D341Med (cell line): ENCODE measurements at regions not wholly inside any gene's neighbourhood (a gene's known extent, or its start where the extent isn't known, plus 50 kb on each side); places are given as distances from the start of the nearest gene placed in this dataset.
"Not testable (repeated sequence)": the region's sequence is repeated elsewhere in the genome, so short reads cannot be mapped to it uniquely, and the experiment has no call there.

Source experiments
- DNase-seq: peaks from one replicate; pipeline ENCODE4 v3.0.0; 2012; ENCODE audit warnings: low spot score

DNA sequence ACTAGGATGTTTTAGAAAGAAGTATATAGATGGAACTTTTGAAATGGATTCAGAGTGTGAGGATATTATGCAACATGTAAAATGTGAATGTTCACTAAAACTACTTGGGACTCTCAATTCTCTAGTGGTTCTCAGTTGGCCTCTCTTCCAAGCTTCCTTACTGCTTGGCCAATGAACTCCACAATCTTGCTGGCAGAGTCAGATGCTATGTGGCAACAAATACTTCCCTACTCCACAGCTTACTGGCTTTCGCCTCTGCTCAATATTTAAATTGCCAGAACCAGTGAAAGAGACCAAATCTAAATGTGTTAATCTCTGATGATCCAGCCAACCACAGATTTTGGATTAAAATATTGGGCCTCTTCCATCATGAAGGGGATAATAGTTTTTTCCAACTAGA, 138.4 kb downstream of the HTR1B start:
- no peak for DNase-seq

- no peak for DNase-seq
Observed at GRCh38 chr6:77322604-77323003, 140.7 kb downstream of the HTR1B start.

DNA sequence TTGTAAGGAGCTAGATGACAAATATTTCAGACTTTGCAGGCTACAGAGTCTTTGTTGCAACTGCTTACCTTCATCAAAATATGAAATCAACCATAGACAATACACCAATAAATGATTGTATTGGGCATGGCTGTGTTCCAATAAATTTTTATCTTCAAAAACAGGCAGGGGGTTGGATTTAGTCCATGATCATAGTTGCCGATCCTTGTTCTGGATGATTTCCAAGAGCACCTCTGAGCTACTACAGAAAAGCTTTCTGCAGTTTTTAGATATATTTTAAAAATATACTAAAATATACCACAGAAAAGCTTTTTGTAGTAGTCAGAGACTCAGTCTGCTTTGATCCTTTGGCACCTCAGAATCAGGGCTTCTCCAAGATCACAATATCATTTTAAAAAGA, 145.0 kb downstream of the HTR1B start:
- no peak for DNase-seq

DNA sequence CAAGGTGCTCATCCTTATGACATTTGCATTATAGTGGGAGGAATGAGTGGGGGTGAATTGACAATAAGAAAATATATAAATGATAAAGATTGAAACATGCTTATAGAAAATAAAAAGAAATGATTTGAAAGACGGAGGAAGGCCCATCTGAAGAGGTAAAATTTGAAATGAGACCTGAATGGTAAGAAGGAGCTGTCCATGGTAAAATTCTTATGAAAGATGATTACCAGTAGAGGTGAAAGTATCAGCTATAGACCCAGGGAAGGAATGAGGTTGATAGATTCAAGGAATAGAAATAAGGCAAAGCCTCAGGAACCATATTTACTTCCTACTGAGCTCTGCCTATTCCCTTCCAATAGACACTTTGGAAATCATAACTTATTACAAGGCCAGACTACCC, 149.7 kb downstream of the HTR1B start:
- no peak for DNase-seq

DNA sequence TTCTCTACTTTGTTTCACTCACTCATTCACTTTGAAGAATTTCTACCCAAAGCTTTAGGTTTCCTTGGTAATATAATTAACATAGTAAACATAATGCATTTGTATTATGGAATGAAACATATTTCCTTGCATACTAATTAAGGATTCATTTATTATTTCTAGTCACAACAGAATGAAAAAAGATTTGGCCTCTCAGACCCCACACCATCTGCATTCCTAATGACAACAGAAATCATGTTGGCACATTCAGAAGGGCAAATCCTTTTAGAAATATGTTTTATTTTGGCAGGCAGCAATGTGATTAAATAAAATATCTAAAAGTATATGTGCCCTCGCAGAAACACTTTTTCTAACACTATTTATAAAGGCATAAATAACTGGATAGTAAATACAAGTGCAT, 163.4 kb downstream of the HTR1B start:
- DNase-seq: no peak

- DNase-seq: no peak
Observed at GRCh38 chr6:77298283-77298682, 165.0 kb downstream of the HTR1B start.

- DNase-seq: no peak
Observed at GRCh38 chr6:77292564-77293546, 170.4 kb downstream of the HTR1B start.

GRCh38 chr6:77290798-77291197, 172.5 kb downstream of the HTR1B start:
- DNase-seq: no peak

DNA sequence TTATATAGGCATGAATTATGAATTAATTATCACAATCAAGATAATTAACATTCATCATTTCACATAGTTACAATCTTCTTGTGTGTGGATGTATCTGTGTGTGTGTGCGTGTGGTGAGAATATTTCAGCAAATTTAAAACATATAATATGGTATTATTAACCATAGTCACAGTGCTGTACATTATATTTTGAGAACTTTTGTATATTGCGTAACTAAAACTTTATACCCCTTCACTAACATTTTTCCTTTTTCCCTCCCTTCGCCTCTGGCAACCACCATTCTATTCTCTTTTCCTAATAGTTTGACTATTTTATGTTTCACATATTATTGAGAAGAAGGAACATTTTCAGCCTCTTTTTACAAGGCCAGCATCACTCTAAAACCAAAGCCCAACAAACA, 176.8 kb downstream of the HTR1B start:
- no peak for DNase-seq

GRCh38 chr6:77273929-77274328, 189.4 kb downstream of the HTR1B start:
- no peak for DNase-seq

- DNase-seq: no peak
Observed at GRCh38 chr6:77264970-77265369, 198.3 kb downstream of the HTR1B start.

DNA sequence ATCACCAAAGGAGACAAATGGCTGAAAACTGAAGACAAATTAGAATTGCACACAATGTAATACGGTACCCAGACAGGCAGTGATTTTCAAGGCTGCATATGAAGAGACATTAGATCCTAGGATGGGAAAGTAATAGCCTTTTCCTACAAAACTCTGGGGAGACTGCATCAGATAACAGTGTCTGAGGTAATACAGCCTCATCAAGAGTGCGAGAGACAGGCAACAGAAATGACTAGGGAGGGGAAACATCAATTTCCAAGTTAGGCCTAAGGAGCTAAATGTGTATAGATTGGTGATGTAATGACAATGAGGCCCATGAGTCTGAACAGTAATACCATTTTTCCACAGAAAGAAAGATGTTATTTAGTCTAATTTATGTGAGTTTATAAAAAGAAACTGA, 200.3 kb downstream of the HTR1B start:
- DNase-seq: no peak

GRCh38 chr6:77251801-77252200, 211.5 kb downstream of the HTR1B start:
- DNase-seq: not testable (repeated sequence)

DNA sequence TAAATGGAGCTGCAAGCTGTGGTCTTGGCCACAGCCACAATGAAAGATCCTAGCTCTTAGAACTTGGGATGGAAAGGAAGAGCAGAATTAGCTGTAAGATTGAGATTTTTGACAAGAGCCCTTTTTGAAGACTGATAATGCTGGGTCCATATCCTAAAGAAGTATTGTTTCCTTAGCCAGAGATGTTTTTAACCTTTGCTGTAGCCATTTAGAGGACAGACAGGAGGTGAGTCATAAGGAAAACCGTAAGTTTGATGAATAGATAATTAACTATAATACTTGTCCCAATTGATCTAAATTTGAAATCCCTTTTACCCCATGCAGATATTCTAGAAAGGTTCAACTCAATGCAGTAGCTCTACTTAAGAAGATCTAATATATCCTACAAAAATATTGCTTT, 213.7 kb downstream of the HTR1B start:
- no peak for DNase-seq

DNA sequence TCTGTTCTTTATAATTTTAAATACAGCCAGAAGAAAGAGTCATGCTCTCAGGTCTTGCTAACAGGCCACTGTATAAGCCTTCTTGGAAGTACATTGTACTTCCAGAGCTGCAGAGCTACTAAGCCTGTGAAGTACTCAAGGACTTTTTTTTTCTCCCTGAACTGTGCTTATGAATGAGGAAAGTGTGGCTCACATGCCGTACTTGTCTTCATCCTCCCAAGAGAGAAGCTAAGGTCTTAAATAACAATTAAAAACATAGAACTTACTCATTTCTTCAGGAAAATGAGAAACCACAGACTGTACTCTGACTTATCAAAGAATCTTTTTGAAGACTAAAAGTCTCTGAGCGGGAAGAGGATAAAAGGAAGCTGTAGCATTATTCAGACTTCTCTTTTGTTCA, 218.3 kb downstream of the HTR1B start:
- no peak for DNase-seq

- DNase-seq: no peak
Observed at GRCh38 chr6:77231438-77232305, 231.6 kb downstream of the HTR1B start.

DNA sequence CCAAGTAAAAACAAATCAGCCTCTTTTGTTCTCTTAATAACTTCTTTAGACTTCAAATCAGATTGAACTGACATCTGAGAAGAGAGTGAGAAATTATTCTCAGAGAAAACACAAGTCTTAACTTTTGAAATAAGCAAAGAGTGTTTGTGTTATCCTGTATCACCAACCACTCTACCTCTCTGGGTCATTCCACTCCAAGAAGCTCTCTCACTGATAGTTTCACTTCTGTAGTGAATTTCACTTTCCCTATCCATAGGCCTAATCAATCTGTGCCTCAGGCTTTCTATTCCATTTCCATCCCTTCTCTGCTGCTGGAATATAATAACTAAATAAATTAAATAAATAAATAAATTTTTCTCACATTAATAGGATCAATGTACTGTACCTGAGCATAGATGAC, 235.0 kb downstream of the HTR1B start:
- DNase-seq: no peak

GRCh38 chr6:77217896-77218295, 245.4 kb downstream of the HTR1B start:
- DNase-seq: no peak

GRCh38 chr6:77205936-77206335, 257.4 kb downstream of the HTR1B start:
- DNase-seq: no peak

DNA sequence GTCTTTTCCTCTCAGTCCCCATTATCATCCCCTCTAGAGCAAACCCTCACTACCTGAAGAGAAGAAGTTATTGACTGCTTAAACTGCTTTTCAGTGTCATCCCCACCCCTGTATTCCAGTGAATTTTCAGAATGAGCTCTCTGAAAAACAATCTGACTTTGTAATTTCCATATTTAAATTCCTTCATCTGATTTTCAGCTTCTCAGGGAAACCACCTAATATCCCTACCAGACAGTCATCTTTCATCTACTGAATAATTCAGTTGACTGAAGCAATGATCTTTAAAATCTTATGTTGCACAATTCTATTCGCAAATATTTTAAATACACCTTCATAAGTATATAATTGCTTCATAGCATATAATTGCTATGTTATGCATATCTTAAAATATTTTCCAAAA, 258.7 kb downstream of the HTR1B start:
- no peak for DNase-seq

DNA sequence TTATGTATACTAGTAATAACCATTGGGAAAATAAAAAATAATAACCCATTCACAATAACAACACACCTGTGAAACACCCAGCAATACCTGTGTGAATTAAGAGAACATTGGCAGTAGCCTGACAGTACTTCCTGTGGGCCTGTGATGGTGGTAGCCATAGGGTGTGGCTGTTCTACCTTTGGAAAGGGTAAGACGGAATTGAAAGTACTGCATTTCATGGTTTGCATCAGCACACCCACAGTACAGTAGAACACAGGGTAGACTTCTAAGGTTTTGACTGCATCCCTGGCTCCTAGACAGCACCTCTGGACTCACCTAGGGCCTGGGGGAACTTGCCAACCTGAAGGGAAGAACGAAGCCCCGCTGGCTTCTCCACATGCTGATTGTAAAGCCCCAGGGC, 279.8 kb downstream of the HTR1B start:
- no peak for DNase-seq

- no peak for DNase-seq
Observed at GRCh38 chr6:77181749-77182148, 281.5 kb downstream of the HTR1B start.

DNA sequence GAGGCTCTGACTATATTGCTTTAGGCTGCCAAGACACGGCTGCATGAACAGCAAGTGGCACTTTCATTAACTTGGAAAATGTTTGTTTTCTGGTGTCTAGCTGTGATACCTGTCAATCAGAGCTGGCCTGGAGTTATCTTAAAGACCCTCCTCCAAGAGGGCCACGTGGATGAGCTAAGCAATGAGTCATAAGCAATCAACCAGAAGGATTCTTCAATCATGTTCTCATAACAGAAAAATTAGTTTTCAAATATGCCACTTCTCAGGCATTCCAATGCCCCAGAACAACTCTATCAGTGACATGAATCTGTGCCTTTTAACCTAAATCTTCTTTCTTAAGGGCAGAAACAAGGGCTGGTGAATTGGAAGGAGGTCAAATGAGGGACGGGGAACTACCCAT, 283.0 kb downstream of the HTR1B start:
- no peak for DNase-seq
